Stomach smooth muscle (tissue), 2 donors: ENCODE measurements at regions not wholly inside any gene's neighbourhood (a gene's known extent, or its start where the extent isn't known, plus 50 kb on each side); places are given as distances from the start of the nearest gene placed in this dataset.
"Not testable (repeated sequence)": the region's sequence is repeated elsewhere in the genome, so short reads cannot be mapped to it uniquely, and the experiment has no call there.

Source experiments
- H3K27ac ChIP-seq: one replicate; pipeline ENCODE4 v1.7.0; 2013; ENCODE audit warnings: mild to moderate bottlenecking, low read length, inconsistent platforms
- H3K27me3 ChIP-seq, 2 donors: one replicate each; pipeline ENCODE4 v1.7.0; 2013; ENCODE audit warnings: low read length in 2 of 2; ENCODE audit not compliant: insufficient read depth in 2 of 2, control insufficient read depth in 1 of 2
- H3K36me3 ChIP-seq, 2 donors: one replicate each; pipeline ENCODE4 v1.7.0; 2013; ENCODE audit warnings: low read length in 2 of 2; ENCODE audit not compliant: control insufficient read depth in 2 of 2, insufficient read depth in 2 of 2
- H3K4me1 ChIP-seq: one replicate; pipeline ENCODE4 v1.7.0; 2013; ENCODE audit warnings: low read length; ENCODE audit not compliant: control insufficient read depth, insufficient read depth
- H3K4me3 ChIP-seq, 2 donors: one replicate each; pipeline ENCODE4 v1.7.0; 2013; ENCODE audit warnings: low read length in 2 of 2
- H3K9ac ChIP-seq, 2 donors: one replicate each; pipeline ENCODE4 v1.7.0; 2013; ENCODE audit warnings: low read length in 2 of 2, mild to moderate bottlenecking in 1 of 2
- H3K9me3 ChIP-seq, 2 donors: one replicate each; pipeline ENCODE4 v1.7.0; 2013; ENCODE audit warnings: low read length in 2 of 2; ENCODE audit not compliant: control insufficient read depth in 2 of 2
- donor health status: healthy.
- donor health status: Pancreatic carcinoma.

GRCh38 chr15:32536507-32537172, 56.6 kb upstream of the GOLGA8N start:
- H3K4me1 ChIP-seq, H3K27ac ChIP-seq, H3K9ac ChIP-seq, H3K9me3 ChIP-seq, H3K36me3 ChIP-seq, H3K27me3 ChIP-seq: not testable (repeated sequence)
- peak overlapping the region; percentile 35 to 64 for H3K4me3 ChIP-seq

GRCh38 chr15:32536057-32536493, 57.2 kb upstream of the GOLGA8N start:
- H3K36me3 ChIP-seq, H3K9me3 ChIP-seq, H3K27me3 ChIP-seq, H3K9ac ChIP-seq, H3K4me3 ChIP-seq, H3K4me1 ChIP-seq, H3K27ac ChIP-seq: not testable (repeated sequence)

- H3K4me3 ChIP-seq, H3K27me3 ChIP-seq, H3K36me3 ChIP-seq, H3K9ac ChIP-seq, H3K4me1 ChIP-seq, H3K9me3 ChIP-seq, H3K27ac ChIP-seq: not testable (repeated sequence)
Measured at GRCh38 chr15:32535150-32535898, 57.9 kb upstream of the GOLGA8N start.

- not testable (repeated sequence) for H3K9me3 ChIP-seq, H3K4me3 ChIP-seq, H3K27me3 ChIP-seq, H3K9ac ChIP-seq, H3K4me1 ChIP-seq, H3K27ac ChIP-seq, H3K36me3 ChIP-seq
Measured at GRCh38 chr15:32522900-32523299, 67.5 kb upstream of the GOLGA8O start.

GRCh38 chr15:32522421-32522820, 67.0 kb upstream of the GOLGA8O start:
- H3K4me3 ChIP-seq, H3K9ac ChIP-seq, H3K4me1 ChIP-seq, H3K36me3 ChIP-seq, H3K9me3 ChIP-seq, H3K27ac ChIP-seq, H3K27me3 ChIP-seq: not testable (repeated sequence)

- H3K9ac ChIP-seq, H3K4me1 ChIP-seq, H3K9me3 ChIP-seq, H3K4me3 ChIP-seq, H3K36me3 ChIP-seq, H3K27me3 ChIP-seq, H3K27ac ChIP-seq: not testable (repeated sequence)
Measured at GRCh38 chr15:32518976-32519375, 63.5 kb upstream of the GOLGA8O start.

- not testable (repeated sequence) for H3K9ac ChIP-seq, H3K4me3 ChIP-seq, H3K4me1 ChIP-seq, H3K9me3 ChIP-seq, H3K27ac ChIP-seq, H3K36me3 ChIP-seq, H3K27me3 ChIP-seq
Measured at GRCh38 chr15:32518013-32518412, 62.6 kb upstream of the GOLGA8O start.

- H3K4me1 ChIP-seq, H3K9me3 ChIP-seq, H3K27me3 ChIP-seq: not testable (repeated sequence)
Measured at GRCh38 chr15:32516954-32517353, 61.5 kb upstream of the GOLGA8O start.

GRCh38 chr15:32513378-32513777, 57.9 kb upstream of the GOLGA8O start:
- H3K9me3 ChIP-seq, H3K27ac ChIP-seq, H3K4me1 ChIP-seq, H3K9ac ChIP-seq, H3K36me3 ChIP-seq, H3K27me3 ChIP-seq, H3K4me3 ChIP-seq: not testable (repeated sequence)

More at GRCh38 chr15:32516954-32517353, 61.5 kb upstream of the GOLGA8O start:
- H3K9ac ChIP-seq, H3K27ac ChIP-seq, H3K4me3 ChIP-seq, H3K36me3 ChIP-seq: not testable (repeated sequence)

GRCh38 chr15:32510027-32510426, 54.6 kb upstream of the GOLGA8O start:
- H3K27me3 ChIP-seq, H3K36me3 ChIP-seq, H3K4me3 ChIP-seq, H3K4me1 ChIP-seq, H3K27ac ChIP-seq, H3K9ac ChIP-seq, H3K9me3 ChIP-seq: not testable (repeated sequence)

- not testable (repeated sequence) for H3K4me3 ChIP-seq, H3K9ac ChIP-seq, H3K27ac ChIP-seq, H3K27me3 ChIP-seq, H3K36me3 ChIP-seq, H3K4me1 ChIP-seq, H3K9me3 ChIP-seq
Measured at GRCh38 chr15:32508081-32508480, 52.6 kb upstream of the GOLGA8O start.
